DOHH2 (cell line): ENCODE measurements at regions not wholly inside any gene's neighbourhood (a gene's known extent, or its start where the extent isn't known, plus 50 kb on each side); places are given as distances from the start of the nearest gene placed in this dataset.
"Not testable (repeated sequence)": the region's sequence is repeated elsewhere in the genome, so short reads cannot be mapped to it uniquely, and the experiment has no call there.

Source experiments
- H3F3A ChIP-seq: fragments of 200-600 bp; sonication (generic), shearing (Covaris generic); 2 replicates; pipeline ENCODE4 v1.6.0; 2016; ENCODE audit warnings: antibody characterized with exemption, mild to moderate bottlenecking; ENCODE audit not compliant: control insufficient read depth, insufficient read depth
- H3K27ac ChIP-seq: fragments of 200-600 bp; sonication (generic); 2 replicates; pipeline ENCODE4 v1.5.1; 2014; ENCODE audit warnings: low read depth, mild to moderate bottlenecking, low read length, moderate library complexity
- H3K27me3 ChIP-seq: fragments of 200-600 bp; sonication (generic); 2 replicates; pipeline ENCODE4 v1.6.1; 2014; ENCODE audit warnings: mild to moderate bottlenecking, low read length, mixed read lengths; ENCODE audit not compliant: control insufficient read depth
- H3K36me3 ChIP-seq: fragments of 200-600 bp; sonication (generic); 2 replicates; pipeline ENCODE4 v1.6.1; 2014; ENCODE audit warnings: mild to moderate bottlenecking, low read length, moderate library complexity, mixed read lengths; ENCODE audit not compliant: control insufficient read depth
- H3K4me1 ChIP-seq: fragments of 200-600 bp; sonication (generic); 2 replicates; pipeline ENCODE4 v1.6.1; 2014; ENCODE audit warnings: mild to moderate bottlenecking, low read length, mixed read lengths; ENCODE audit not compliant: control insufficient read depth
- H3K4me2 ChIP-seq: fragments of 200-600 bp; sonication (generic); 2 replicates; pipeline ENCODE4 v1.6.0; 2014; ENCODE audit warnings: mild to moderate bottlenecking, low read length, moderate library complexity
- H3K4me3 ChIP-seq: fragments of 200-600 bp; sonication (generic); 2 replicates; pipeline ENCODE4 v1.5.1; 2014; ENCODE audit warnings: mild to moderate bottlenecking, low read length, mixed read lengths
- H3K79me2 ChIP-seq: fragments of 200-600 bp; sonication (generic); 2 replicates; pipeline ENCODE4 v1.6.1; 2014; ENCODE audit warnings: mild to moderate bottlenecking, low read length, mixed read lengths; ENCODE audit not compliant: control insufficient read depth
- H3K9me2 ChIP-seq: fragments of 200-600 bp; sonication (generic); replicated peaks from 2 replicates; pipeline ENCODE4 v1.6.1; 2014; ENCODE audit warnings: mild to moderate bottlenecking, low read length, mixed read lengths; ENCODE audit not compliant: control insufficient read depth
- H3K9me3 ChIP-seq: fragments of 200-600 bp; sonication (generic); 2 replicates; pipeline ENCODE4 v1.6.1; 2014; ENCODE audit warnings: antibody characterized with exemption, low read length, mixed read lengths; ENCODE audit not compliant: control insufficient read depth, insufficient read depth
- H4K20me1 ChIP-seq: fragments of 200-600 bp; sonication (generic); 2 replicates; pipeline ENCODE4 v1.6.0; 2014; ENCODE audit warnings: low read depth, mild to moderate bottlenecking, antibody characterized with exemption, low read length, moderate library complexity; ENCODE audit not compliant: control insufficient read depth, insufficient read depth

GRCh38 chr7:149960863-149961262, 87.1 kb downstream of the ATP6V0E2 start:
- not testable (repeated sequence) for H4K20me1 ChIP-seq, H3K4me2 ChIP-seq, H3K9me2 ChIP-seq, H3K79me2 ChIP-seq, H3K36me3 ChIP-seq, H3K27me3 ChIP-seq
- peak overlapping the region; percentile 63 for H3K27ac ChIP-seq
- peaks cover 30% of the 10 kb centered on the region for H3K9me3 ChIP-seq
- peak overlapping the region; percentile 43; the same call in 1 of the 2 replicates for H3K4me3 ChIP-seq
- H3F3A ChIP-seq = peaks cover 21% of the 10 kb centered on the region
- peaks cover 15% of the 10 kb centered on the region for H3K4me1 ChIP-seq

- H3K36me3 ChIP-seq, H3K79me2 ChIP-seq, H3K27me3 ChIP-seq, H3K9me2 ChIP-seq, H4K20me1 ChIP-seq: not testable (repeated sequence)
- H3K4me1 ChIP-seq = peaks cover 15% of the 10 kb centered on the region
- H3K4me3 ChIP-seq = peak overlapping the region; percentile 43
- H3F3A ChIP-seq = peaks cover 21% of the 10 kb centered on the region
- H3K4me2 ChIP-seq = 0 out of 2 replicates have a peak overlapping the region, but pooled peaks have one; percentile 2
- H3K9me3 ChIP-seq = peaks cover 30% of the 10 kb centered on the region
- H3K27ac ChIP-seq = peak overlapping the region; percentile 63
Measured at GRCh38 chr7:149961878-149962277, 88.1 kb downstream of the ATP6V0E2 start.

GRCh38 chr7:149962685-149963319, 89.0 kb downstream of the ATP6V0E2 start:
- peak overlapping the region; percentile 63; the same call in 1 of the 2 replicates for H3K27ac ChIP-seq
- H3K9me2 ChIP-seq, H3K36me3 ChIP-seq, H3K27me3 ChIP-seq, H4K20me1 ChIP-seq, H3K4me2 ChIP-seq, H3K79me2 ChIP-seq: not testable (repeated sequence)
- peaks cover 15% of the 10 kb centered on the region for H3K4me1 ChIP-seq
- H3K9me3 ChIP-seq = peaks cover 30% of the 10 kb centered on the region
- H3K4me3 ChIP-seq = peak overlapping the region; percentile 46; the same call in 1 of the 2 replicates
- peaks cover 21% of the 10 kb centered on the region for H3F3A ChIP-seq

- peaks cover 30% of the 10 kb centered on the region for H3K9me3 ChIP-seq
- H3F3A ChIP-seq = peaks cover 21% of the 10 kb centered on the region
- H3K4me2 ChIP-seq, H3K9me2 ChIP-seq, H3K36me3 ChIP-seq, H4K20me1 ChIP-seq, H3K4me3 ChIP-seq, H3K27ac ChIP-seq, H3K79me2 ChIP-seq, H3K27me3 ChIP-seq: not testable (repeated sequence)
- peaks cover 15% of the 10 kb centered on the region for H3K4me1 ChIP-seq
Measured at GRCh38 chr7:149963985-149964384, 90.2 kb downstream of the ATP6V0E2 start.

- not testable (repeated sequence) for H3K9me2 ChIP-seq, H3K36me3 ChIP-seq, H4K20me1 ChIP-seq, H3K79me2 ChIP-seq, H3K27ac ChIP-seq, H3K4me3 ChIP-seq, H3K4me2 ChIP-seq, H3K27me3 ChIP-seq
- H3K4me1 ChIP-seq = peaks cover 12% of the 10 kb centered on the region
- H3F3A ChIP-seq = peaks cover 11% of the 10 kb centered on the region
- H3K9me3 ChIP-seq = peaks cover 19% of the 10 kb centered on the region
Measured at GRCh38 chr7:149966444-149966843, 92.7 kb downstream of the ATP6V0E2 start.

- not testable (repeated sequence) for H3K27me3 ChIP-seq, H3K4me3 ChIP-seq
Measured at GRCh38 chr7:149972977-149973376, 99.2 kb downstream of the ATP6V0E2 start.

GRCh38 chr7:149973681-149974080, 99.9 kb downstream of the ATP6V0E2 start:
- not testable (repeated sequence) for H3F3A ChIP-seq, H3K9me2 ChIP-seq, H3K4me2 ChIP-seq, H3K9me3 ChIP-seq, H3K4me3 ChIP-seq, H4K20me1 ChIP-seq, H3K36me3 ChIP-seq, H3K79me2 ChIP-seq, H3K27me3 ChIP-seq, H3K27ac ChIP-seq, H3K4me1 ChIP-seq

More at GRCh38 chr7:149972977-149973376, 99.2 kb downstream of the ATP6V0E2 start:
- H3F3A ChIP-seq, H4K20me1 ChIP-seq, H3K79me2 ChIP-seq, H3K9me2 ChIP-seq, H3K36me3 ChIP-seq, H3K4me2 ChIP-seq, H3K9me3 ChIP-seq, H3K4me1 ChIP-seq, H3K27ac ChIP-seq: not testable (repeated sequence)

- H3K36me3 ChIP-seq, H3K4me2 ChIP-seq, H3K79me2 ChIP-seq, H3K9me3 ChIP-seq, H3K4me3 ChIP-seq, H4K20me1 ChIP-seq, H3K9me2 ChIP-seq, H3K27me3 ChIP-seq, H3K27ac ChIP-seq, H3K4me1 ChIP-seq, H3F3A ChIP-seq: not testable (repeated sequence)
Measured at GRCh38 chr7:149975608-149976007, 101.8 kb downstream of the ATP6V0E2 start.
